ENCODE measurements at regions not wholly inside any gene's neighbourhood (a gene's known extent, or its start where the extent isn't known, plus 50 kb on each side); places are given as distances from the start of the nearest gene placed in this dataset.
A peak's percentile ranks its signal among the peaks of the same experiment; 100 is the strongest.

GRCh38 chr15:31852933-31853799, 177.1 kb upstream of the CHRNA7 start:
- ATAC-seq (no peak), DNase-seq (no peak)
- Mint-ChIP-seq H3K27me3 (peaks cover 7% of the 10 kb centered on the region), H3K36me3 (ENCODE audit: low read depth) (peaks cover 2% of the 10 kb centered on the region), H3K9me3 (peaks cover 13% of the 10 kb centered on the region), H3K27ac (no peak overlapping the region), H3K4me1 (no peaks in the 10 kb centered on the region), H3K4me3 (no peak overlapping the region)

- peaks cover 7% of the 10 kb centered on the region for H3K9me3 Mint-ChIP-seq
- peaks cover 7% of the 10 kb centered on the region for H3K27me3 Mint-ChIP-seq
- DNase-seq (no peak), ATAC-seq (no peak)
- peaks cover 2% of the 10 kb centered on the region for H3K36me3 Mint-ChIP-seq (ENCODE audit: low read depth)
- no peak overlapping the region for H3K4me3 Mint-ChIP-seq
- no peak overlapping the region for H3K27ac Mint-ChIP-seq
- H3K4me1 Mint-ChIP-seq, result no peaks in the 10 kb centered on the region
Observed at GRCh38 chr15:31856581-31856980, 173.7 kb upstream of the CHRNA7 start.

GRCh38 chr15:31857194-31857593, 173.1 kb upstream of the CHRNA7 start:
- Mint-ChIP-seq H3K9me3 (peaks cover 7% of the 10 kb centered on the region), H3K4me1 (no peaks in the 10 kb centered on the region), H3K27me3 (peaks cover 7% of the 10 kb centered on the region), H3K27ac (no peak overlapping the region), H3K36me3 (ENCODE audit: low read depth) (peaks cover 2% of the 10 kb centered on the region), H3K4me3 (no peak overlapping the region)
- no peak for DNase-seq
- no peak for ATAC-seq

- H3K27ac Mint-ChIP-seq, result no peak overlapping the region
- no peak for ATAC-seq
- H3K4me1 Mint-ChIP-seq, result no peaks in the 10 kb centered on the region
- peaks cover 7% of the 10 kb centered on the region for H3K9me3 Mint-ChIP-seq
- H3K4me3 Mint-ChIP-seq, result no peak overlapping the region
- H3K36me3 Mint-ChIP-seq (ENCODE audit: low read depth), result peaks cover under 1% of the 10 kb centered on the region
- H3K27me3 Mint-ChIP-seq, result peaks cover 9% of the 10 kb centered on the region
- no peak for DNase-seq
Observed at GRCh38 chr15:31858026-31858425, 172.3 kb upstream of the CHRNA7 start.

- H3K4me3 Mint-ChIP-seq, result no peak overlapping the region
Observed at GRCh38 chr15:31866248-31866647, 164.1 kb upstream of the CHRNA7 start.

GRCh38 chr15:31867536-31868442, 162.5 kb upstream of the CHRNA7 start:
- H3K4me3 Mint-ChIP-seq, result no peak overlapping the region
- DNase-seq, result peak; percentile 66
- H3K36me3 Mint-ChIP-seq (ENCODE audit: low read depth), result no peaks in the 10 kb centered on the region
- H3K27ac Mint-ChIP-seq, result no peak overlapping the region
- H3K9me3 Mint-ChIP-seq, result no peaks in the 10 kb centered on the region
- H3K4me1 Mint-ChIP-seq, result peaks cover 12% of the 10 kb centered on the region
- H3K27me3 Mint-ChIP-seq, result peaks cover 31% of the 10 kb centered on the region
- ATAC-seq, result peak; percentile 41

More at GRCh38 chr15:31866248-31866647, 164.1 kb upstream of the CHRNA7 start:
- DNase-seq (no peak), ATAC-seq (no peak)
- Mint-ChIP-seq H3K27ac (no peak overlapping the region), H3K9me3 (no peaks in the 10 kb centered on the region), H3K36me3 (ENCODE audit: low read depth) (no peaks in the 10 kb centered on the region), H3K27me3 (peaks cover 29% of the 10 kb centered on the region), H3K4me1 (peaks cover 12% of the 10 kb centered on the region)

GRCh38 chr15:31869686-31870307, 160.5 kb upstream of the CHRNA7 start:
- Mint-ChIP-seq H3K36me3 (ENCODE audit: low read depth) (no peaks in the 10 kb centered on the region), H3K27me3 (peaks cover 33% of the 10 kb centered on the region), H3K27ac (no peak overlapping the region), H3K4me1 (peaks cover 12% of the 10 kb centered on the region), H3K4me3 (peak overlapping the region; percentile 78), H3K9me3 (no peaks in the 10 kb centered on the region)
- ATAC-seq (no peak), DNase-seq (no peak)

- H3K27me3 Mint-ChIP-seq, result peaks cover 29% of the 10 kb centered on the region
- H3K4me3 Mint-ChIP-seq, result peak within 1 kb of the TSS; percentile 86
- DNase-seq, result peak; percentile 85
- peak within 1 kb of the TSS; percentile 81 for H3K27ac Mint-ChIP-seq
- no peaks in the 10 kb centered on the region for H3K9me3 Mint-ChIP-seq
- H3K36me3 Mint-ChIP-seq (ENCODE audit: low read depth), result no peaks in the 10 kb centered on the region
- peak; percentile 89 for ATAC-seq
- H3K4me1 Mint-ChIP-seq, result peaks cover 12% of the 10 kb centered on the region
Observed at GRCh38 chr15:31870328-31871165, 159.8 kb upstream of the CHRNA7 start, which contains the start of gene OTUD7A. Gene OTUD7A, minus strand, starts transcription at chr15:31870673.

- DNase-seq (no peak), ATAC-seq (peak; percentile 14)
- peak overlapping the region; percentile 81 for H3K27ac Mint-ChIP-seq
- no peaks in the 10 kb centered on the region for H3K9me3 Mint-ChIP-seq
- H3K36me3 Mint-ChIP-seq (ENCODE audit: low read depth), result no peaks in the 10 kb centered on the region
- peak overlapping the region; percentile 86 for H3K4me3 Mint-ChIP-seq
- H3K27me3 Mint-ChIP-seq, result peaks cover 31% of the 10 kb centered on the region
- H3K4me1 Mint-ChIP-seq, result peaks cover 12% of the 10 kb centered on the region
Observed at GRCh38 chr15:31871166-31871886, 159.0 kb upstream of the CHRNA7 start.

- no peak overlapping the region for H3K4me3 Mint-ChIP-seq
- no peaks in the 10 kb centered on the region for H3K9me3 Mint-ChIP-seq
- DNase-seq (no peak), ATAC-seq (no peak)
- peaks cover 12% of the 10 kb centered on the region for H3K4me1 Mint-ChIP-seq
- peaks cover 31% of the 10 kb centered on the region for H3K27me3 Mint-ChIP-seq
- no peak overlapping the region for H3K27ac Mint-ChIP-seq
- no peaks in the 10 kb centered on the region for H3K36me3 Mint-ChIP-seq (ENCODE audit: low read depth)
Observed at GRCh38 chr15:31871887-31872281, 158.4 kb upstream of the CHRNA7 start.

- no peaks in the 10 kb centered on the region for H3K36me3 Mint-ChIP-seq (ENCODE audit: low read depth)
- ATAC-seq (no peak), DNase-seq (no peak)
- no peak overlapping the region for H3K27ac Mint-ChIP-seq
- no peaks in the 10 kb centered on the region for H3K4me1 Mint-ChIP-seq
- peaks cover 21% of the 10 kb centered on the region for H3K27me3 Mint-ChIP-seq
- H3K9me3 Mint-ChIP-seq, result peaks cover 7% of the 10 kb centered on the region
- no peak overlapping the region for H3K4me3 Mint-ChIP-seq
Observed at GRCh38 chr15:31887246-31887645, 143.1 kb upstream of the CHRNA7 start.

- DNase-seq (no peak), ATAC-seq (no peak)
- no peak overlapping the region for H3K27ac Mint-ChIP-seq
- peaks cover 27% of the 10 kb centered on the region for H3K27me3 Mint-ChIP-seq
- no peaks in the 10 kb centered on the region for H3K4me1 Mint-ChIP-seq
- H3K9me3 Mint-ChIP-seq, result peaks cover 3% of the 10 kb centered on the region
- H3K4me3 Mint-ChIP-seq, result no peak overlapping the region
- no peaks in the 10 kb centered on the region for H3K36me3 Mint-ChIP-seq (ENCODE audit: low read depth)
Observed at GRCh38 chr15:31892513-31892912, 137.8 kb upstream of the CHRNA7 start.

GRCh38 chr15:31893780-31894179, 136.5 kb upstream of the CHRNA7 start:
- Mint-ChIP-seq H3K9me3 (peaks cover 6% of the 10 kb centered on the region), H3K27ac (no peak overlapping the region), H3K27me3 (peaks cover 23% of the 10 kb centered on the region), H3K4me1 (no peaks in the 10 kb centered on the region), H3K4me3 (no peak overlapping the region), H3K36me3 (ENCODE audit: low read depth) (no peaks in the 10 kb centered on the region)
- no peak for ATAC-seq
- no peak for DNase-seq

Measured in activated naive CD8-positive, alpha-beta T cell treated with anti-CD3 and anti-CD28 coated beads, Interleukin-2, amount 50 U/mL, for 24 hours (primary cell).